CD4-positive, alpha-beta T cell treated with Interleukin-15 for 4 hours (primary cell): ENCODE measurements at regions not wholly inside any gene's neighbourhood (a gene's known extent, or its start where the extent isn't known, plus 50 kb on each side); places are given as distances from the start of the nearest gene placed in this dataset.
"Not testable (repeated sequence)": the region's sequence is repeated elsewhere in the genome, so short reads cannot be mapped to it uniquely, and the experiment has no call there.

Experiments
- DNase-seq: peaks from one replicate; pipeline ENCODE4 v3.0.0-alpha.2; 2020; ENCODE audit warnings: low spot score

- no peak for DNase-seq
Observed at GRCh38 chr7:9071160-9071762, 637.9 kb downstream of the NXPH1 start.

GRCh38 chr7:9075774-9076173, 642.4 kb downstream of the NXPH1 start:
- DNase-seq = not testable (repeated sequence)

- no peak for DNase-seq
Observed at GRCh38 chr7:9082203-9082602, 648.8 kb downstream of the NXPH1 start.

GRCh38 chr7:9083837-9084236, 650.4 kb downstream of the NXPH1 start:
- no peak for DNase-seq

GRCh38 chr7:9091282-9091681, 657.9 kb downstream of the NXPH1 start:
- DNase-seq = no peak

GRCh38 chr7:9097565-9098060, 664.2 kb downstream of the NXPH1 start:
- DNase-seq = no peak

GRCh38 chr7:9100289-9100688, 666.9 kb downstream of the NXPH1 start:
- no peak for DNase-seq

- no peak for DNase-seq
Observed at GRCh38 chr7:9102846-9103245, 669.4 kb downstream of the NXPH1 start.

- no peak for DNase-seq
Observed at GRCh38 chr7:9106747-9107146, 673.3 kb downstream of the NXPH1 start.

- no peak for DNase-seq
Observed at GRCh38 chr7:9120331-9120730, 686.9 kb downstream of the NXPH1 start.

- DNase-seq = no peak
Observed at GRCh38 chr7:9124320-9124719, 690.9 kb downstream of the NXPH1 start.

- DNase-seq = no peak
Observed at GRCh38 chr7:9125246-9125645, 691.8 kb downstream of the NXPH1 start.

- DNase-seq = no peak
Observed at GRCh38 chr7:9127901-9128300, 694.5 kb downstream of the NXPH1 start.

- DNase-seq = no peak
Observed at GRCh38 chr7:9148687-9149086, 715.3 kb downstream of the NXPH1 start.

GRCh38 chr7:9149499-9150082, 716.2 kb downstream of the NXPH1 start:
- no peak for DNase-seq

- DNase-seq = not testable (repeated sequence)
Observed at GRCh38 chr7:9163691-9164090, 730.3 kb downstream of the NXPH1 start.

GRCh38 chr7:9175871-9176270, 742.5 kb downstream of the NXPH1 start:
- DNase-seq = no peak

- no peak for DNase-seq
Observed at GRCh38 chr7:9181356-9181755, 747.9 kb downstream of the NXPH1 start.

- DNase-seq = no peak
Observed at GRCh38 chr7:9186730-9187129, 753.3 kb downstream of the NXPH1 start.

GRCh38 chr7:9189703-9190102, 756.3 kb downstream of the NXPH1 start:
- no peak for DNase-seq

GRCh38 chr7:9192969-9193368, 759.6 kb downstream of the NXPH1 start:
- DNase-seq = no peak

GRCh38 chr7:9200626-9201025, 767.2 kb downstream of the NXPH1 start:
- DNase-seq = no peak

GRCh38 chr7:9201928-9202327, 768.5 kb downstream of the NXPH1 start:
- DNase-seq = no peak

GRCh38 chr7:9204571-9204970, 771.2 kb downstream of the NXPH1 start:
- DNase-seq = no peak
